ENCODE measurements at regions not wholly inside any gene's neighbourhood (a gene's known extent, or its start where the extent isn't known, plus 50 kb on each side); places are given as distances from the start of the nearest gene placed in this dataset.

DNA sequence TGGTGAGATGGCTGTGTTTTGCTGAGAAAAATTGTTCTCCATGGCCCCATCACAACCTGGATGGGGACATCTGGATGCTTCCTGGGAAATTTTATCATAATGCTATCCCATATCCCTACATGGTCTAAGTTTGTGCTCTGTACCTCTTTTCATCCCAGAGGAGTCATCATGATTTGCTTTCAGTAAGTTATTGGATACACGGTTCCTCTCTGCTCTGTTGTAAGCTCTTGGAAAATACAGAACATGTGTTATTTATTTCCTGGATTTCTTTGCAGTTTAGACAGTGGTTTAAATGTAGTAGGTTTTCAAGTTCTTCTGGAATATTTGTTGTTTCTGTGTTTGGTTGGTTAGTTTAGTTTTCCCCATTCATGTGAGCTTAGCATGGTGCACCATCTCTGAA lies 129.2 kb upstream of the ECI2 start:
- TF ChIP-seq POLR2A (IDR thresholded peaks at IDR 0.05) = no peak
- no peak for TF ChIP-seq POLR2AphosphoS5 (IDR thresholded peaks at IDR 0.05)
- TF ChIP-seq, protein P1, sequence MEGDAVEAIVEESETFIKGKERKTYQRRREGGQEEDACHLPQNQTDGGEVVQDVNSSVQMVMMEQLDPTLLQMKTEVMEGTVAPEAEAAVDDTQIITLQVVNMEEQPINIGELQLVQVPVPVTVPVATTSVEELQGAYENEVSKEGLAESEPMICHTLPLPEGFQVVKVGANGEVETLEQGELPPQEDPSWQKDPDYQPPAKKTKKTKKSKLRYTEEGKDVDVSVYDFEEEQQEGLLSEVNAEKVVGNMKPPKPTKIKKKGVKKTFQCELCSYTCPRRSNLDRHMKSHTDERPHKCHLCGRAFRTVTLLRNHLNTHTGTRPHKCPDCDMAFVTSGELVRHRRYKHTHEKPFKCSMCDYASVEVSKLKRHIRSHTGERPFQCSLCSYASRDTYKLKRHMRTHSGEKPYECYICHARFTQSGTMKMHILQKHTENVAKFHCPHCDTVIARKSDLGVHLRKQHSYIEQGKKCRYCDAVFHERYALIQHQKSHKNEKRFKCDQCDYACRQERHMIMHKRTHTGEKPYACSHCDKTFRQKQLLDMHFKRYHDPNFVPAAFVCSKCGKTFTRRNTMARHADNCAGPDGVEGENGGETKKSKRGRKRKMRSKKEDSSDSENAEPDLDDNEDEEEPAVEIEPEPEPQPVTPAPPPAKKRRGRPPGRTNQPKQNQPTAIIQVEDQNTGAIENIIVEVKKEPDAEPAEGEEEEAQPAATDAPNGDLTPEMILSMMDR (IDR thresholded peaks at IDR 0.05) = no peak

Measured in sigmoid colon (tissue), 4 donors.